OCI-LY1 (cell line): ENCODE measurements at regions not wholly inside any gene's neighbourhood (a gene's known extent, or its start where the extent isn't known, plus 50 kb on each side); places are given as distances from the start of the nearest gene placed in this dataset.

Source experiments
- CTCF ChIP-seq: fragments of 200-600 bp; sonication (generic), shearing (Covaris generic); IDR thresholded peaks from 2 replicates; pipeline ENCODE4 v1.5.1; 2017; ENCODE audit warnings: mild to moderate bottlenecking, antibody characterized with exemption, low read length, moderate library complexity, mixed read lengths
- EZH2 ChIP-seq: fragments of 200-600 bp; sonication (generic), shearing (Covaris generic); IDR thresholded peaks from 2 replicates; pipeline ENCODE4 v1.8.0; 2017; ENCODE audit warnings: borderline replicate concordance, mixed run types, mild to moderate bottlenecking, antibody characterized with exemption, low read length, moderate library complexity, mixed read lengths

DNA sequence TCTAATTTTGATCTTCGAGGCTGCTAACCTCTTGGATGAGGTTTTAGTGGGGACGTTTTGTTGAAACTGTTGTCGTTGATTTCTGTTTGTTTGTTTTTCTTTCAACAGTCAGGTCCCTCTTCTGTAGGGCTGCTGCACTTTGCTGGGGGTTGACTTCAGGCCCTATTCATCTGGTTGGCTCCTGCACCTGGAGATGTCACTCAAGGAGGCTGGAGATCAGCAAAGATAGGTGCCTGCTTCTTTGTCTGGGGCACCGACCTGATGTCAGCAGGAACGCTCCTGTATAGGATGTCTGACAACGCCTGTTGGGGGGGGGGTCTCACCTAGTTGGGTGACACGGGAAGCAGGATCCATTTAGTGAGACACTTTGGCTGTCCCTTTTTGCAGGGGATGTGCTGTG is 915.6 kb upstream of the CHAC2 start:
- TF ChIP-seq EZH2 (no peak), CTCF (no peak)
